ENCODE measurements at regions not wholly inside any gene's neighbourhood (a gene's known extent, or its start where the extent isn't known, plus 50 kb on each side); places are given as distances from the start of the nearest gene placed in this dataset.

GRCh38 chr1:232382671-232383070, 247.3 kb downstream of the SIPA1L2 start:
- Histone ChIP-seq H3K27ac (ENCODE audit: insufficient read depth, low read depth, low read length, poor library complexity, severe bottlenecking) (no peak overlapping the region), H3K4me3 (ENCODE audit: insufficient read depth, low read depth, low read length) (no peak overlapping the region), H3K27me3 (ENCODE audit: control insufficient read depth, insufficient read depth, low read length, poor library complexity, severe bottlenecking) (no peaks in the 10 kb centered on the region), H3K9me3 (ENCODE audit: control insufficient read depth, low read length) (no peaks in the 10 kb centered on the region), H3K36me3 (ENCODE audit: control insufficient read depth, insufficient read depth, low read length) (no peaks in the 10 kb centered on the region), H3K4me1 (ENCODE audit: control insufficient read depth, insufficient read depth, low read length) (no peaks in the 10 kb centered on the region)
- WGBS, 2 experiments, result 93 to 95% methylated on average over 4 of the region's 4 CpGs

- no peak overlapping the region for H3K27ac ChIP-seq (ENCODE audit: insufficient read depth, low read depth, low read length, poor library complexity, severe bottlenecking)
- no peaks in the 10 kb centered on the region for H3K36me3 ChIP-seq (ENCODE audit: control insufficient read depth, insufficient read depth, low read length)
- no peaks in the 10 kb centered on the region for H3K9me3 ChIP-seq (ENCODE audit: control insufficient read depth, low read length)
- no peaks in the 10 kb centered on the region for H3K4me1 ChIP-seq (ENCODE audit: control insufficient read depth, insufficient read depth, low read length)
- WGBS, 2 experiments, result 94 to 96% methylated on average over 6 to 10 of the region's 10 CpGs
- no peaks in the 10 kb centered on the region for H3K27me3 ChIP-seq (ENCODE audit: control insufficient read depth, insufficient read depth, low read length, poor library complexity, severe bottlenecking)
- no peak overlapping the region for H3K4me3 ChIP-seq (ENCODE audit: insufficient read depth, low read depth, low read length)
These were observed 248.4 kb downstream of the SIPA1L2 start for GRCh38 chr1:232381394-232382100.

GRCh38 chr1:232380596-232380995, 249.3 kb downstream of the SIPA1L2 start:
- Histone ChIP-seq H3K4me3 (ENCODE audit: insufficient read depth, low read depth, low read length) (no peak overlapping the region), H3K27me3 (ENCODE audit: control insufficient read depth, insufficient read depth, low read length, poor library complexity, severe bottlenecking) (no peaks in the 10 kb centered on the region), H3K4me1 (ENCODE audit: control insufficient read depth, insufficient read depth, low read length) (no peaks in the 10 kb centered on the region), H3K9me3 (ENCODE audit: control insufficient read depth, low read length) (no peaks in the 10 kb centered on the region), H3K27ac (ENCODE audit: insufficient read depth, low read depth, low read length, poor library complexity, severe bottlenecking) (no peak overlapping the region), H3K36me3 (ENCODE audit: control insufficient read depth, insufficient read depth, low read length) (no peaks in the 10 kb centered on the region)
- 92 to 95% methylated on average over 3 of the region's 3 CpGs for WGBS, 2 experiments

- WGBS, 2 experiments, result 93 to 100% methylated on average over 2 of the region's 3 CpGs
- no peaks in the 10 kb centered on the region for H3K9me3 ChIP-seq (ENCODE audit: control insufficient read depth, low read length)
These were observed 249.8 kb downstream of the SIPA1L2 start for GRCh38 chr1:232380131-232380530.

GRCh38 chr1:232379063-232379434, 250.9 kb downstream of the SIPA1L2 start:
- Histone ChIP-seq H3K4me3 (ENCODE audit: insufficient read depth, low read depth, low read length) (no peak overlapping the region), H3K4me1 (ENCODE audit: control insufficient read depth, insufficient read depth, low read length) (no peaks in the 10 kb centered on the region), H3K27ac (ENCODE audit: insufficient read depth, low read depth, low read length, poor library complexity, severe bottlenecking) (no peak overlapping the region), H3K9me3 (ENCODE audit: control insufficient read depth, low read length) (no peaks in the 10 kb centered on the region), H3K27me3 (ENCODE audit: control insufficient read depth, insufficient read depth, low read length, poor library complexity, severe bottlenecking) (no peaks in the 10 kb centered on the region), H3K36me3 (ENCODE audit: control insufficient read depth, insufficient read depth, low read length) (no peaks in the 10 kb centered on the region)
- WGBS, 2 experiments, result 88 to 90% methylated on average over 7 of the region's 7 CpGs

More at GRCh38 chr1:232380131-232380530, 249.8 kb downstream of the SIPA1L2 start:
- Histone ChIP-seq H3K4me3 (ENCODE audit: insufficient read depth, low read depth, low read length) (no peak overlapping the region), H3K27me3 (ENCODE audit: control insufficient read depth, insufficient read depth, low read length, poor library complexity, severe bottlenecking) (no peaks in the 10 kb centered on the region), H3K36me3 (ENCODE audit: control insufficient read depth, insufficient read depth, low read length) (no peaks in the 10 kb centered on the region), H3K27ac (ENCODE audit: insufficient read depth, low read depth, low read length, poor library complexity, severe bottlenecking) (no peak overlapping the region), H3K4me1 (ENCODE audit: control insufficient read depth, insufficient read depth, low read length) (no peaks in the 10 kb centered on the region)

DNA sequence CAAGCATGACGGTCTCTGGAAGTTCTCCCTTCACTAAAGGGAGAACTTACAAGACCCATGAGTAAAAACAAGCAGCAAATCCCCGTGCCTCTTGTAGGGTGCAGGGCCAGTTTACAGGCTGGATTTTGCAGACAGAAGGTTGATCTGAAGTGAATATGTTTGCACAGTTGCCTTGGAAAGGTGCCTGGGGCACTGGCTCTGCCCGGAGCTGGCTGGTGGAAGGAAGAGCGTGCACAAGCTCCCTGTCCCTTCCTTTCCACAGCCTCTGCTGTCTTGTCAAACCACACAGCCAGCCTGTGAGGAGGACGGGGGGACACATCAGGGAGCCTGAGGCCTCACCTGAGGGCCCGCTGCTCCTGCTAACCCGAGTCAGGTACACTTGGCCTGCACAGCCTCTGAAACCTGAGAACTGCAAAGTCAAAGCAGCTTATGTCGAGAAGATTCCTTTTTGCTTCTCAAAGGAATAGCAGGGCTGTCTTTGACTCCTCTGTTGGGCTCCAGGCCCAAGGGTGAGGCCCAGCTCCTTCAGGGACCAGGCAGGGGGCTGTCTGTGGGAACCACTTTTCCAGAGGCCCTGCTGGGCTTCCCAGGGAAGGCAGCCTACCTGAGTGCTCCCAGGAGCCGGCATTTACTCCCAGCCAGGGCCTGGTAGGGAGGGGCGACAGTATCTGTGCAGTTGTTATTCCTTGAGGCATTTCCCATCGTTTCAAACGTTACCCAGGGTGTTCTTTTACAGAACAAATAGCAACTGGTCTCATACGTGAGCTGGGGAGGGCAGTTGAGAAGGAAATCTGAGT, 251.5 kb downstream of the SIPA1L2 start:
- H3K4me3 ChIP-seq (ENCODE audit: insufficient read depth, low read depth, low read length), result no peak overlapping the region
- WGBS, 2 experiments, result 80 to 82% methylated on average over 13 of the region's 13 CpGs

DNA sequence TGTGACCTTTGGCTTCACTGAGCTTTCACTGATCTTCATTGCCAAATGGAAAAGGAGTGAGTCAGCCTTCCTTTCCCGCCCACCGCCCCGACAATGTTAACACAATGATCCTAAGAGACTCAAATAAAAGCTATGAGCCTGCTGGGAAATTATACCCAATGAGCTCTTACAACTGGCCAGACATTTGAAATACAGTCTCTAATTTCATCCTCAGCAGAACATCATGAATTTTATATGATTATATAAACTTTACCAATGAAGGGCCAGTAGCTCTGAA, 252.5 kb downstream of the SIPA1L2 start:
- Histone ChIP-seq H3K27ac (ENCODE audit: insufficient read depth, low read depth, low read length, poor library complexity, severe bottlenecking) (no peak overlapping the region), H3K4me1 (ENCODE audit: control insufficient read depth, insufficient read depth, low read length) (no peaks in the 10 kb centered on the region), H3K4me3 (ENCODE audit: insufficient read depth, low read depth, low read length) (no peak overlapping the region), H3K27me3 (ENCODE audit: control insufficient read depth, insufficient read depth, low read length, poor library complexity, severe bottlenecking) (no peaks in the 10 kb centered on the region), H3K36me3 (ENCODE audit: control insufficient read depth, insufficient read depth, low read length) (no peaks in the 10 kb centered on the region), H3K9me3 (ENCODE audit: control insufficient read depth, low read length) (no peaks in the 10 kb centered on the region)
- WGBS, 2 experiments, result 82 to 92% methylated on average over 3 of the region's 3 CpGs

More for the DNA sequence above, 251.5 kb downstream of the SIPA1L2 start:
- no peak overlapping the region for H3K27ac ChIP-seq (ENCODE audit: insufficient read depth, low read depth, low read length, poor library complexity, severe bottlenecking)
- no peaks in the 10 kb centered on the region for H3K27me3 ChIP-seq (ENCODE audit: control insufficient read depth, insufficient read depth, low read length, poor library complexity, severe bottlenecking)
- no peaks in the 10 kb centered on the region for H3K4me1 ChIP-seq (ENCODE audit: control insufficient read depth, insufficient read depth, low read length)
- no peaks in the 10 kb centered on the region for H3K36me3 ChIP-seq (ENCODE audit: control insufficient read depth, insufficient read depth, low read length)
- no peaks in the 10 kb centered on the region for H3K9me3 ChIP-seq (ENCODE audit: control insufficient read depth, low read length)

DNA sequence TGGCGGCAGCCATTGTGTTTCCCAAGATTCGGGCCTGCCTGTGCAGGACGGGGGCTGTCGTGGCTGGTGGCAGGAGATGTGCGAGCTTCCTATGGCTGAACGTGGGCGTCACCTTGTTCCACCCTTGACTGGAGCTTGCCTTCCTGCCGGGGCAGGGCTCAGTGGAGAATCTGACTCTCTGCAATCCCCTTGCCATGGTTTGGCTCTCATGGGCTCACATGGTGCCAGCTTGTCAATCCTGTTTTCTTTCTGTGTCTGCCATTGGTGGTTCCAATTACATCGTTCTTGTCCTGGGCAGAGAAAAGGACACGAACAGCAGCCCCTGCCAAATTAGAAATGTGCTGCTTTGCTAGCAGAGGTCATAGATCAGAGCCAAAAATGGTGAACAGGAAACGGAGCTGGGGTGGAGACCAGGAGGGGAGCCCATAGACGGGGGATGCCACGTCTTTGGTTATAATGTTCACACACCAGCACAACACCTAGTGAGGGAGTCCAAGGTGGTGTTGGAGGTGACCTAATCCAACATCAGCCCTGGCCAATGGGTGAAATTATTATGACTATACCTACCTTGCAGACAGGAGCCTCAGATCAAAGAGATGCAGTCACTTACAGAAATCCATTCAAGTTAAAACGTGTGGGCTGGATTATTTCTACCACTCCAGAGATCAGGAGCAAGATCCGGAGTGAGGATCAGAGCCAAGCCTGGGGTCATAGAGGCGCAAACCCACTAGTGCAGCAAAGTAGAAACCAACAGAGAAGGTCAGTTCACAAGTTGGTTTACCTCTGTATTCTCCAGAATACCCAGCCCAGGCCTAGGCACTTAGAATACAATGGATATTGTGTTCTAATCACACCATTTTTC, 253.1 kb downstream of the SIPA1L2 start:
- H3K36me3 ChIP-seq (ENCODE audit: control insufficient read depth, insufficient read depth, low read length), result no peaks in the 10 kb centered on the region
- H3K27me3 ChIP-seq (ENCODE audit: control insufficient read depth, insufficient read depth, low read length, poor library complexity, severe bottlenecking), result no peaks in the 10 kb centered on the region
- H3K4me1 ChIP-seq (ENCODE audit: control insufficient read depth, insufficient read depth, low read length), result no peaks in the 10 kb centered on the region
- no peak overlapping the region for H3K4me3 ChIP-seq (ENCODE audit: insufficient read depth, low read depth, low read length)
- H3K27ac ChIP-seq (ENCODE audit: insufficient read depth, low read depth, low read length, poor library complexity, severe bottlenecking), result no peak overlapping the region
- 93 to 95% methylated on average over 15 to 16 of the region's 16 CpGs for WGBS, 2 experiments
- H3K9me3 ChIP-seq (ENCODE audit: control insufficient read depth, low read length), result no peaks in the 10 kb centered on the region

DNA sequence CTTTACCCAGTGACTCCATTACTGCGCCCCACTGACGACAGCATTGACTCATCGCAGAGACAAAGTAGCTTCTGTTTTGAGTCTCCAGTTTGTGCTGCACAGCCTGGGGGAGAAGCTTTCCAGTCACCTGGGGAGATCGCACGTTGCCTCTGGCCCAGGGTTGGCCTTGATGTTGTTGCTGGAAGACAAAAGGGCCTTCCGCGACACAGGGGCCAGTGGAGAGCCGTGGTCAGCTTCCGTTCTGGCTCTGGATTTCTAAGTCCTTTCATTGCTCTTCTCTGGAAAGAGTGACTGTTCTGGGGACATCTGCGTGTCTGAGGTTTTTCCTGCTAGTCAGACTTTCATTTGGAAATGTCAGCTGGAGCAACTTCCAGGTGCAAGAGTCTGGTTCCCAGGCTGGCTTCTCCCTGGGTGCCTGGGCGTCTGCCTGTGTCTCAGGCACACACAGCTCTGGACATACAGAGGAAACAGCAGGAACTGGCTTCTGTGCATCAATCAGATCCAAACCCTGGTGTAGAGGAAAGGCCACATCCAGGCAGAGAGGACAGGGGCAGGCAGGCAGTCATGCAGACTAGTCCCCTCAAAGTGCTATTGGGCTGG, 257.0 kb downstream of the SIPA1L2 start:
- 93 to 96% methylated on average over 11 of the region's 11 CpGs for WGBS, 2 experiments
- H3K4me3 ChIP-seq (ENCODE audit: insufficient read depth, low read depth, low read length), result no peak overlapping the region
- H3K9me3 ChIP-seq (ENCODE audit: control insufficient read depth, low read length), result no peaks in the 10 kb centered on the region
- no peak overlapping the region for H3K27ac ChIP-seq (ENCODE audit: insufficient read depth, low read depth, low read length, poor library complexity, severe bottlenecking)
- no peaks in the 10 kb centered on the region for H3K36me3 ChIP-seq (ENCODE audit: control insufficient read depth, insufficient read depth, low read length)
- H3K27me3 ChIP-seq (ENCODE audit: control insufficient read depth, insufficient read depth, low read length, poor library complexity, severe bottlenecking), result no peaks in the 10 kb centered on the region
- H3K4me1 ChIP-seq (ENCODE audit: control insufficient read depth, insufficient read depth, low read length), result no peaks in the 10 kb centered on the region

DNA sequence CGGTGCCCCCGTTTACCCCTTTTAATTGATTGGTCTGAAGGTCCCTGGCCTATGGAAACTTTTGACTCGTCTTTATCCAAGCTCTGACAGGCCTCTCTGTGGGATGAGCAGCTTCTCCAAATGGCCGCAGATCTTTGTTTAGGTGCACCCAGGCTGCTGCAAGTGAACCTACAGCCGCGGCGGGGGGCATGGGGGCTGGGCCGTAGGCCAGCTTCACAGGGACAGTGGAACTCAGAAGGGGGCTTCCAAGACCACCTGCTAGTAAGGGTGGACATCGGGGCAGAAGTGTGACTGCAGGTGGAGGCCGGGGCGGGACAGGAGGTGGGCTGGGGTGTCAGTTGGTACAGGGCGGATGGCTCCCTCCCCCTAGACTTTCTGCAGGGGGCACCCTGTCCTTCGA, 257.5 kb downstream of the SIPA1L2 start:
- H3K27me3 ChIP-seq (ENCODE audit: control insufficient read depth, insufficient read depth, low read length, poor library complexity, severe bottlenecking), result no peaks in the 10 kb centered on the region
- H3K36me3 ChIP-seq (ENCODE audit: control insufficient read depth, insufficient read depth, low read length), result no peaks in the 10 kb centered on the region
- 93% methylated on average over 13 of the region's 13 CpGs for WGBS, 2 experiments
- H3K4me3 ChIP-seq (ENCODE audit: insufficient read depth, low read depth, low read length), result no peak overlapping the region
- H3K9me3 ChIP-seq (ENCODE audit: control insufficient read depth, low read length), result no peaks in the 10 kb centered on the region
- no peaks in the 10 kb centered on the region for H3K4me1 ChIP-seq (ENCODE audit: control insufficient read depth, insufficient read depth, low read length)
- H3K27ac ChIP-seq (ENCODE audit: insufficient read depth, low read depth, low read length, poor library complexity, severe bottlenecking), result no peak overlapping the region
